ENCODE measurements at regions not wholly inside any gene's neighbourhood (a gene's known extent, or its start where the extent isn't known, plus 50 kb on each side); places are given as distances from the start of the nearest gene placed in this dataset.

GRCh38 chr11:90392692-90393091 lies 169.8 kb upstream of the CHORDC1 start:
- Histone ChIP-seq H3K9me3 (ENCODE audit: control insufficient read depth, insufficient read depth, low read depth, low read length) (no peaks in the 10 kb centered on the region), H3K27ac (ENCODE audit: extremely low read depth, low read depth, low read length) (no peak overlapping the region), H3K4me3 (ENCODE audit: low read depth, low read length) (no peak overlapping the region), H3K36me3 (ENCODE audit: control insufficient read depth in 2 of 2, insufficient read depth in 1 of 2, low read length in 2 of 2) (no peaks in the 10 kb centered on the region), H3K4me1 (ENCODE audit: control insufficient read depth, insufficient read depth, low read length) (no peaks in the 10 kb centered on the region)
- ChIA-PET CTCF (interaction anchor here (1.8 kb wide), 1 partner anchor 105 kb away, joined by 6 read pairs; no protein-coding TSS in a partner anchor), POLR2A (no interaction called here)
- TF ChIP-seq ZNF701 (tag by site-specific recombination; IDR thresholded peaks at IDR 0.05) (no peak), ZNF133 (tag by site-specific recombination; IDR thresholded peaks at IDR 0.05) (no peak)
- TF ChIP-seq, protein P1, sequence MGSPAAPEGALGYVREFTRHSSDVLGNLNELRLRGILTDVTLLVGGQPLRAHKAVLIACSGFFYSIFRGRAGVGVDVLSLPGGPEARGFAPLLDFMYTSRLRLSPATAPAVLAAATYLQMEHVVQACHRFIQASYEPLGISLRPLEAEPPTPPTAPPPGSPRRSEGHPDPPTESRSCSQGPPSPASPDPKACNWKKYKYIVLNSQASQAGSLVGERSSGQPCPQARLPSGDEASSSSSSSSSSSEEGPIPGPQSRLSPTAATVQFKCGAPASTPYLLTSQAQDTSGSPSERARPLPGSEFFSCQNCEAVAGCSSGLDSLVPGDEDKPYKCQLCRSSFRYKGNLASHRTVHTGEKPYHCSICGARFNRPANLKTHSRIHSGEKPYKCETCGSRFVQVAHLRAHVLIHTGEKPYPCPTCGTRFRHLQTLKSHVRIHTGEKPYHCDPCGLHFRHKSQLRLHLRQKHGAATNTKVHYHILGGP (tag by site-specific recombination; IDR thresholded peaks at IDR 0.05): no peak
- TF ChIP-seq, protein P2, sequence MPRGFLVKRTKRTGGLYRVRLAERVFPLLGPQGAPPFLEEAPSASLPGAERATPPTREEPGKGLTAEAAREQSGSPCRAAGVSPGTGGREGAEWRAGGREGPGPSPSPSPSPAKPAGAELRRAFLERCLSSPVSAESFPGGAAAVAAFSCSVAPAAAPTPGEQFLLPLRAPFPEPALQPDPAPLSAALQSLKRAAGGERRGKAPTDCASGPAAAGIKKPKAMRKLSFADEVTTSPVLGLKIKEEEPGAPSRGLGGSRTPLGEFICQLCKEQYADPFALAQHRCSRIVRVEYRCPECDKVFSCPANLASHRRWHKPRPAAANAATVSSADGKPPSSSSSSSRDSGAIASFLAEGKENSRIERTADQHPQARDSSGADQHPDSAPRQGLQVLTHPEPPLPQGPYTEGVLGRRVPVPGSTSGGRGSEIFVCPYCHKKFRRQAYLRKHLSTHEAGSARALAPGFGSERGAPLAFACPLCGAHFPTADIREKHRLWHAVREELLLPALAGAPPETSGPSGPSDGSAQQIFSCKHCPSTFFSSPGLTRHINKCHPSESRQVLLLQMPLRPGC (tag by site-specific recombination; IDR thresholded peaks at IDR 0.05): no peak

- Histone ChIP-seq H3K9me3 (ENCODE audit: control insufficient read depth, insufficient read depth, low read depth, low read length) (no peaks in the 10 kb centered on the region), H3K4me1 (ENCODE audit: control insufficient read depth, insufficient read depth, low read length) (no peaks in the 10 kb centered on the region), H3K27ac (ENCODE audit: extremely low read depth, low read depth, low read length) (no peak overlapping the region), H3K4me3 (ENCODE audit: low read depth, low read length) (no peak overlapping the region), H3K36me3 (ENCODE audit: control insufficient read depth in 2 of 2, insufficient read depth in 1 of 2, low read length in 2 of 2) (no peaks in the 10 kb centered on the region)
- POLR2A ChIA-PET: no interaction called here
- TF ChIP-seq ZNF202 (tag by site-specific recombination; IDR thresholded peaks at IDR 0.05; ENCODE audit: borderline replicate concordance): no peak
- CTCF ChIA-PET: interaction anchor here (1.8 kb wide), 1 partner anchor 104 kb away, joined by 6 read pairs; no protein-coding TSS in a partner anchor
Observed at GRCh38 chr11:90391756-90392155, 168.9 kb upstream of the CHORDC1 start.

GRCh38 chr11:90380206-90380605 lies 157.4 kb upstream of the CHORDC1 start:
- Histone ChIP-seq H3K4me1 (ENCODE audit: control insufficient read depth, insufficient read depth, low read length) (no peaks in the 10 kb centered on the region), H3K4me3 (ENCODE audit: low read depth, low read length) (no peak overlapping the region), H3K9me3 (ENCODE audit: control insufficient read depth, insufficient read depth, low read depth, low read length) (no peaks in the 10 kb centered on the region), H3K27ac (ENCODE audit: extremely low read depth, low read depth, low read length) (no peak overlapping the region), H3K36me3 (ENCODE audit: control insufficient read depth in 2 of 2, insufficient read depth in 1 of 2, low read length in 2 of 2) (no peaks in the 10 kb centered on the region)
- ChIA-PET CTCF (no interaction called here), POLR2A (no interaction called here)
- TF ChIP-seq HOXD13 (CRISPR knock-in tag; IDR thresholded peaks at IDR 0.05; ENCODE audit: borderline replicate concordance) (no peak), ZNF626 (tag by site-specific recombination; IDR thresholded peaks at IDR 0.05) (no peak), KLF17 (tag by site-specific recombination; IDR thresholded peaks at IDR 0.05) (no peak), ZSCAN5A (tag by site-specific recombination; IDR thresholded peaks at IDR 0.05) (no peak), ZNF324 (tag by site-specific recombination; IDR thresholded peaks at IDR 0.05) (no peak), ZNF221 (tag by site-specific recombination; IDR thresholded peaks at IDR 0.05; ENCODE audit: borderline replicate concordance) (no peak), ZNF391 (tag by site-specific recombination; IDR thresholded peaks at IDR 0.05; ENCODE audit: borderline replicate concordance, low read depth) (no peak), ZNF354C (tag by site-specific recombination; IDR thresholded peaks at IDR 0.05; ENCODE audit: borderline replicate concordance, low read depth) (no peak)
- TF ChIP-seq, protein P3, sequence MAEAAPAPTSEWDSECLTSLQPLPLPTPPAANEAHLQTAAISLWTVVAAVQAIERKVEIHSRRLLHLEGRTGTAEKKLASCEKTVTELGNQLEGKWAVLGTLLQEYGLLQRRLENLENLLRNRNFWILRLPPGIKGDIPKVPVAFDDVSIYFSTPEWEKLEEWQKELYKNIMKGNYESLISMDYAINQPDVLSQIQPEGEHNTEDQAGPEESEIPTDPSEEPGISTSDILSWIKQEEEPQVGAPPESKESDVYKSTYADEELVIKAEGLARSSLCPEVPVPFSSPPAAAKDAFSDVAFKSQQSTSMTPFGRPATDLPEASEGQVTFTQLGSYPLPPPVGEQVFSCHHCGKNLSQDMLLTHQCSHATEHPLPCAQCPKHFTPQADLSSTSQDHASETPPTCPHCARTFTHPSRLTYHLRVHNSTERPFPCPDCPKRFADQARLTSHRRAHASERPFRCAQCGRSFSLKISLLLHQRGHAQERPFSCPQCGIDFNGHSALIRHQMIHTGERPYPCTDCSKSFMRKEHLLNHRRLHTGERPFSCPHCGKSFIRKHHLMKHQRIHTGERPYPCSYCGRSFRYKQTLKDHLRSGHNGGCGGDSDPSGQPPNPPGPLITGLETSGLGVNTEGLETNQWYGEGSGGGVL (tag by site-specific recombination; IDR thresholded peaks at IDR 0.05): no peak
- TF ChIP-seq, protein P4, sequence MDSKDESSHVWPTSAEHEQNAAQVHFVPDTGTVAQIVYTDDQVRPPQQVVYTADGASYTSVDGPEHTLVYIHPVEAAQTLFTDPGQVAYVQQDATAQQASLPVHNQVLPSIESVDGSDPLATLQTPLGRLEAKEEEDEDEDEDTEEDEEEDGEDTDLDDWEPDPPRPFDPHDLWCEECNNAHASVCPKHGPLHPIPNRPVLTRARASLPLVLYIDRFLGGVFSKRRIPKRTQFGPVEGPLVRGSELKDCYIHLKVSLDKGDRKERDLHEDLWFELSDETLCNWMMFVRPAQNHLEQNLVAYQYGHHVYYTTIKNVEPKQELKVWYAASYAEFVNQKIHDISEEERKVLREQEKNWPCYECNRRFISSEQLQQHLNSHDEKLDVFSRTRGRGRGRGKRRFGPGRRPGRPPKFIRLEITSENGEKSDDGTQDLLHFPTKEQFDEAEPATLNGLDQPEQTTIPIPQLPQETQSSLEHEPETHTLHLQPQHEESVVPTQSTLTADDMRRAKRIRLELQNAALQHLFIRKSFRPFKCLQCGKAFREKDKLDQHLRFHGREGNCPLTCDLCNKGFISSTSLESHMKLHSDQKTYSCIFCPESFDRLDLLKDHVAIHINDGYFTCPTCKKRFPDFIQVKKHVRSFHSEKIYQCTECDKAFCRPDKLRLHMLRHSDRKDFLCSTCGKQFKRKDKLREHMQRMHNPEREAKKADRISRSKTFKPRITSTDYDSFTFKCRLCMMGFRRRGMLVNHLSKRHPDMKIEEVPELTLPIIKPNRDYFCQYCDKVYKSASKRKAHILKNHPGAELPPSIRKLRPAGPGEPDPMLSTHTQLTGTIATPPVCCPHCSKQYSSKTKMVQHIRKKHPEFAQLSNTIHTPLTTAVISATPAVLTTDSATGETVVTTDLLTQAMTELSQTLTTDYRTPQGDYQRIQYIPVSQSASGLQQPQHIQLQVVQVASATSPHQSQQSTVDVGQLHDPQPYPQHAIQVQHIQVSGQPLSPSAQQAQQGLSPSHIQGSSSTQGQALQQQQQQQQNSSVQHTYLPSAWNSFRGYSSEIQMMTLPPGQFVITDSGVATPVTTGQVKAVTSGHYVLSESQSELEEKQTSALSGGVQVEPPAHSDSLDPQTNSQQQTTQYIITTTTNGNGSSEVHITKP (tag by site-specific recombination; IDR thresholded peaks at IDR 0.05): no peak
- TF ChIP-seq, protein P5, sequence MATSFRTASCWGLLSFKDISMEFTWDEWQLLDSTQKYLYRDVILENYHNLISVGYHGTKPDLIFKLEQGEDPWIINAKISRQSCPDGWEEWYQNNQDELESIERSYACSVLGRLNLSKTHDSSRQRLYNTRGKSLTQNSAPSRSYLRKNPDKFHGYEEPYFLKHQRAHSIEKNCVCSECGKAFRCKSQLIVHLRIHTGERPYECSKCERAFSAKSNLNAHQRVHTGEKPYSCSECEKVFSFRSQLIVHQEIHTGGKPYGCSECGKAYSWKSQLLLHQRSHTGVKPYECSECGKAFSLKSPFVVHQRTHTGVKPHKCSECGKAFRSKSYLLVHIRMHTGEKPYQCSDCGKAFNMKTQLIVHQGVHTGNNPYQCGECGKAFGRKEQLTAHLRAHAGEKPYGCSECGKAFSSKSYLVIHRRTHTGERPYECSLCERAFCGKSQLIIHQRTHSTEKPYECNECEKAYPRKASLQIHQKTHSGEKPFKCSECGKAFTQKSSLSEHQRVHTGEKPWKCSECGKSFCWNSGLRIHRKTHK (tag by site-specific recombination; IDR thresholded peaks at IDR 0.05): no peak
